ENCODE measurements at regions not wholly inside any gene's neighbourhood (a gene's known extent, or its start where the extent isn't known, plus 50 kb on each side); places are given as distances from the start of the nearest gene placed in this dataset.

GRCh38 chr2:153156743-153157142, 321.8 kb downstream of the RPRM start:
- Histone ChIP-seq H3K9me2 (ENCODE audit: insufficient read depth) (no peaks in the 10 kb centered on the region), H3K9me3 (ENCODE audit: insufficient read depth, low read depth) (no peaks in the 10 kb centered on the region), H3K27me3 (ENCODE audit: insufficient read depth, low read depth) (no peaks in the 10 kb centered on the region), H3K27ac (no peak overlapping the region), H3K4me2 (no peak overlapping the region), H3K4me3 (no peak overlapping the region), H3K79me2 (ENCODE audit: low read depth) (no peaks in the 10 kb centered on the region), H2AFZ (no peak overlapping the region), H3K4me1 (replicated peaks; ENCODE audit: insufficient read depth) (no peaks in the 10 kb centered on the region), H3F3A (ENCODE audit: insufficient read depth, low read depth) (no peaks in the 10 kb centered on the region), H3K36me3 (ENCODE audit: low read depth) (no peaks in the 10 kb centered on the region), H4K20me1 (ENCODE audit: insufficient read depth) (no peaks in the 10 kb centered on the region)
- no peak for DNase-seq
- no TSS peak for BruUV-seq (replicated peaks)
- intact Hi-C loops (cut with micrococcal nuclease; ENCODE audit: unreplicated experiment) = no loop called here
- POLR2A ChIA-PET (ENCODE audit: unreplicated experiment) = no interaction called here
- CTCF ChIA-PET = no interaction called here
- TF ChIP-seq CTCF (conservative IDR thresholded peaks at IDR 0.05) = no peak
- TF ChIP-seq EZH2 (IDR thresholded peaks at IDR 0.05; ENCODE audit: low read depth) = no peak

- Histone ChIP-seq H3K27me3 (ENCODE audit: insufficient read depth, low read depth) (0 out of 2 replicates have a peak, but pooled peaks cover 10% of the 10 kb centered on the region), H3K4me2 (no peak overlapping the region), H4K20me1 (ENCODE audit: insufficient read depth) (no peaks in the 10 kb centered on the region), H3K36me3 (ENCODE audit: low read depth) (no peaks in the 10 kb centered on the region), H3K9me2 (ENCODE audit: insufficient read depth) (no peaks in the 10 kb centered on the region), H3K9me3 (ENCODE audit: insufficient read depth, low read depth) (no peaks in the 10 kb centered on the region), H3K4me1 (replicated peaks; ENCODE audit: insufficient read depth) (no peaks in the 10 kb centered on the region), H3K79me2 (ENCODE audit: low read depth) (no peaks in the 10 kb centered on the region), H3K27ac (no peak overlapping the region), H3K4me3 (no peak overlapping the region), H2AFZ (no peak overlapping the region), H3F3A (ENCODE audit: insufficient read depth, low read depth) (no peaks in the 10 kb centered on the region)
- ChIA-PET POLR2A (ENCODE audit: unreplicated experiment) (no interaction called here), CTCF (no interaction called here)
- TF ChIP-seq CTCF (conservative IDR thresholded peaks at IDR 0.05) = no peak
- no peak for TF ChIP-seq EZH2 (IDR thresholded peaks at IDR 0.05; ENCODE audit: low read depth)
- intact Hi-C loops (cut with micrococcal nuclease; ENCODE audit: unreplicated experiment) = no loop called here
- no peak for DNase-seq
- no TSS peak for BruUV-seq (replicated peaks)
Observed at GRCh38 chr2:153152036-153152435, 326.5 kb downstream of the RPRM start.

GRCh38 chr2:153145470-153145978, 333.0 kb downstream of the RPRM start:
- no peaks in the 10 kb centered on the region for H3K9me2 ChIP-seq (ENCODE audit: insufficient read depth)
- no peaks in the 10 kb centered on the region for H4K20me1 ChIP-seq (ENCODE audit: insufficient read depth)
- H3K4me3 ChIP-seq = no peak overlapping the region
- 0 out of 2 replicates have a peak, but pooled peaks cover 10% of the 10 kb centered on the region for H3K27me3 ChIP-seq (ENCODE audit: insufficient read depth, low read depth)
- BruUV-seq (replicated peaks) = no TSS peak
- no peaks in the 10 kb centered on the region for H3K36me3 ChIP-seq (ENCODE audit: low read depth)
- H3K79me2 ChIP-seq (ENCODE audit: low read depth) = no peaks in the 10 kb centered on the region
- H3K4me1 ChIP-seq (replicated peaks; ENCODE audit: insufficient read depth) = no peaks in the 10 kb centered on the region
- no peaks in the 10 kb centered on the region for H3K9me3 ChIP-seq (ENCODE audit: insufficient read depth, low read depth)
- TF ChIP-seq CTCF (conservative IDR thresholded peaks at IDR 0.05) = no peak
- TF ChIP-seq EZH2 (IDR thresholded peaks at IDR 0.05; ENCODE audit: low read depth) = no peak
- intact Hi-C loops (cut with micrococcal nuclease; ENCODE audit: unreplicated experiment) = no loop called here
- DNase-seq = no peak
- H3K4me2 ChIP-seq = no peak overlapping the region
- no peak overlapping the region for H3K27ac ChIP-seq
- POLR2A ChIA-PET (ENCODE audit: unreplicated experiment) = no interaction called here
- H2AFZ ChIP-seq = no peak overlapping the region
- CTCF ChIA-PET = no interaction called here
- H3F3A ChIP-seq (ENCODE audit: insufficient read depth, low read depth) = no peaks in the 10 kb centered on the region
